ENCODE measurements at regions not wholly inside any gene's neighbourhood (a gene's known extent, or its start where the extent isn't known, plus 50 kb on each side); places are given as distances from the start of the nearest gene placed in this dataset.
"Not testable (repeated sequence)": the region's sequence is repeated elsewhere in the genome, so short reads cannot be mapped to it uniquely, and the experiment has no call there.

- Histone ChIP-seq H3K9ac (ENCODE audit: insufficient read length) (no peak overlapping the region), H3K9me3 (ENCODE audit: low read depth, low read length) (no peaks in the 10 kb centered on the region), H3K27ac (no peak overlapping the region), H3K36me3 (ENCODE audit: insufficient read depth, low read length) (no peaks in the 10 kb centered on the region), H3K4me3 (no peak overlapping the region)
- no peak for TF ChIP-seq POLR2AphosphoS5 (IDR thresholded peaks at IDR 0.05; ENCODE audit: borderline replicate concordance, low read depth, low read length)
- no peak for TF ChIP-seq FOXP2 (optimal IDR thresholded peaks at IDR 0.05; ENCODE audit: control extremely low read depth, extremely low read length, insufficient read depth)
- no peak for TF ChIP-seq EZH2 (IDR thresholded peaks at IDR 0.05)
- no peak for DNase-seq (ENCODE audit: low read depth, low spot score)
Observed at GRCh38 chr1:219060798-219061197, 112.9 kb upstream of the LYPLAL1 start.

DNA sequence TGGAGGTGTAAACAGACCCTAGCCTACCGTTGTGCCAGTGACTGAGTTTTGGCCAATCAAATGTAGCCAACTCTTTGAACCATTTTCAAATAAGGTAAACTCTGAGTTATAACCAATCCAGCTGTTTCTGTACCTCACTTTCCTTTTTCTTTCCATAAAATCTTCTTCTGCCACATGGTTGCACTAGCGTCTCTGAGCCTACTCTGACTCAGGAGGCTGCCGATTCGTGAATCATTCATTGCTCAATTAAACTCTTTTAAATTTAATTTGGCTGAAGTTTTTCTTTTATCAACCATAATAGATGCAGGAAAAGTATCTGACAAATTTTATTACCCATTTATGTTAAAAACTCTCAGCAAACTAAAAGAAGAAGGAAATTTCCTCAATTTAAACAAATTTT is 111.5 kb upstream of the LYPLAL1 start:
- H3K9ac ChIP-seq (ENCODE audit: insufficient read length) = no peak overlapping the region
- DNase-seq (ENCODE audit: low read depth, low spot score) = no peak
- H3K4me3 ChIP-seq = no peak overlapping the region
- no peak overlapping the region for H3K27ac ChIP-seq
- no peaks in the 10 kb centered on the region for H3K36me3 ChIP-seq (ENCODE audit: insufficient read depth, low read length)
- TF ChIP-seq EZH2 (IDR thresholded peaks at IDR 0.05) (no peak), FOXP2 (optimal IDR thresholded peaks at IDR 0.05; ENCODE audit: control extremely low read depth, extremely low read length, insufficient read depth) (no peak), POLR2AphosphoS5 (IDR thresholded peaks at IDR 0.05; ENCODE audit: borderline replicate concordance, low read depth, low read length) (no peak)
- no peaks in the 10 kb centered on the region for H3K9me3 ChIP-seq (ENCODE audit: low read depth, low read length)

DNA sequence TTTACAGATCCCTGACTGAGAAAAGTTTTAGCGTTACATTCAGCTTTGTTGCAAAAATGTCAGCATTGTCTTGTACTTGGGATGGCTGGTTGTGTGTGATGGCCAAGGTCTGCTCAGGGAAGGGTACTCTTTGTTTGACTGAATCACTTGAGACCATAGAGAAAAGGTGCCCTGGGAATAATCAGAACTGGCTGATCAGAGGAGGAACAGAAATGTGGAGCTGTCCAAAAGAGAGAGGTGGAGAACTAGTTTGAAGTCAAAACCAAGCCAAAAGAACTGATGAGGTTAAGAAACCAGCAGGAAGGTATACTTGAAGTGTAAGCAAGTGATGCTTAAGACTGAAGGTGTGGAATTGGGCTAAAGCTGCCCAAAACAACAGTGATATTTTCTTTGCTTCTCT is 107.6 kb upstream of the LYPLAL1 start:
- H3K27ac ChIP-seq = no peak overlapping the region
- H3K36me3 ChIP-seq (ENCODE audit: insufficient read depth, low read length) = no peaks in the 10 kb centered on the region
- H3K9me3 ChIP-seq (ENCODE audit: low read depth, low read length) = no peaks in the 10 kb centered on the region
- H3K9ac ChIP-seq (ENCODE audit: insufficient read length) = no peak overlapping the region
- TF ChIP-seq EZH2 (IDR thresholded peaks at IDR 0.05) (no peak), POLR2AphosphoS5 (IDR thresholded peaks at IDR 0.05; ENCODE audit: borderline replicate concordance, low read depth, low read length) (no peak), FOXP2 (optimal IDR thresholded peaks at IDR 0.05; ENCODE audit: control extremely low read depth, extremely low read length, insufficient read depth) (no peak)
- no peak for DNase-seq (ENCODE audit: low read depth, low spot score)
- no peak overlapping the region for H3K4me3 ChIP-seq

GRCh38 chr1:219066631-219067349 is 106.9 kb upstream of the LYPLAL1 start:
- H3K9ac ChIP-seq (ENCODE audit: insufficient read length) = no peak overlapping the region
- DNase-seq (ENCODE audit: low read depth, low spot score) = no peak
- no peak overlapping the region for H3K4me3 ChIP-seq
- no peaks in the 10 kb centered on the region for H3K9me3 ChIP-seq (ENCODE audit: low read depth, low read length)
- no peak overlapping the region for H3K27ac ChIP-seq
- H3K36me3 ChIP-seq (ENCODE audit: insufficient read depth, low read length) = no peaks in the 10 kb centered on the region
- TF ChIP-seq EZH2 (IDR thresholded peaks at IDR 0.05) (no peak), FOXP2 (optimal IDR thresholded peaks at IDR 0.05; ENCODE audit: control extremely low read depth, extremely low read length, insufficient read depth) (no peak), POLR2AphosphoS5 (IDR thresholded peaks at IDR 0.05; ENCODE audit: borderline replicate concordance, low read depth, low read length) (no peak)

DNA sequence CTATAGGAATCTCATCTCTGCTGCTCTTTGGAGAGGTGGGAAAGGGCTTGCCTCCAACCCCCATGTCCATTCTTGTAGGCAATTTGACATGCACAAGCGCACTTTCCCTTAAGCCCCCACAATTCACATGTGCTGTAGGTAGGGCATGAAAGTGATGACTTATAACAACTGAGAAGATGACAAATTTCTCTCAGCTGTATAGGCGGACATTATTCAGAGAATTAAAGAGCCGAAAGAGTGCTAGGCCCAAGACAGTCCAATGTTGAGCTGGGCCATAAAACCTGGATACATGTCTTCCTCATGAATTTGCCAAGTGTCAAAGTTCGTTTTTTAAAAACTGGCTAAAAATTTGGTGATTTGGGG is 106.3 kb upstream of the LYPLAL1 start:
- Histone ChIP-seq H3K9ac (ENCODE audit: insufficient read length) (no peak overlapping the region), H3K27ac (no peak overlapping the region), H3K9me3 (ENCODE audit: low read depth, low read length) (no peaks in the 10 kb centered on the region), H3K36me3 (ENCODE audit: insufficient read depth, low read length) (no peaks in the 10 kb centered on the region), H3K4me3 (no peak overlapping the region)
- DNase-seq (ENCODE audit: low read depth, low spot score) = no peak
- TF ChIP-seq EZH2 (IDR thresholded peaks at IDR 0.05) = no peak

- H3K4me3 ChIP-seq; H3K9ac ChIP-seq (ENCODE audit: insufficient read length); H3K27ac ChIP-seq; H3K36me3 ChIP-seq (ENCODE audit: insufficient read depth, low read length); DNase-seq (ENCODE audit: low read depth, low spot score); H3K9me3 ChIP-seq (ENCODE audit: low read depth, low read length): not testable (repeated sequence)
Observed at GRCh38 chr1:219070395-219070794, 103.3 kb upstream of the LYPLAL1 start.

GRCh38 chr1:219071209-219071608 is 102.5 kb upstream of the LYPLAL1 start:
- no peak overlapping the region for H3K4me3 ChIP-seq
- DNase-seq (ENCODE audit: low read depth, low spot score) = no peak
- no peak overlapping the region for H3K9ac ChIP-seq (ENCODE audit: insufficient read length)
- no peak for TF ChIP-seq FOXP2 (optimal IDR thresholded peaks at IDR 0.05; ENCODE audit: control extremely low read depth, extremely low read length, insufficient read depth)
- TF ChIP-seq POLR2AphosphoS5 (IDR thresholded peaks at IDR 0.05; ENCODE audit: borderline replicate concordance, low read depth, low read length) = no peak
- TF ChIP-seq EZH2 (IDR thresholded peaks at IDR 0.05) = no peak
- H3K36me3 ChIP-seq (ENCODE audit: insufficient read depth, low read length) = no peaks in the 10 kb centered on the region
- H3K27ac ChIP-seq = no peak overlapping the region
- no peaks in the 10 kb centered on the region for H3K9me3 ChIP-seq (ENCODE audit: low read depth, low read length)

DNA sequence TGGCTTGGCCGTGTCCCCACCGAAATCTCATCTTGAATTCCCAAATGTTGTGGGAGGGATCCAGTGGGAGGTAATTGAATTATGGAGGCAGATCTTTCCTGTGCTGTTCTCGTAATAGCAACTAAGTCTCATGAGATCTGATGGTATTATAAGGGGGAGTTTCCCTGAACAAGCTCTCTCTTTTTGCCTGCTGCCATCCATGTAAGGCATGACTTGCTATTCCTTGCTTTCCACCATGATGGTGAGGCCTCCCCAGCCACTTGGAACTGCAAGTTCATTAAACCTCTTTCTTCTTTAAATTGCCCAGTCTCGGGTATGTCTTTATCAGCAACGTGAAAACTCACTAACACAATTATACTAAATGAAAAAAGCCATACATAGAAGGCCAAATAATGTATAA is 101.3 kb upstream of the LYPLAL1 start:
- no peak for TF ChIP-seq FOXP2 (optimal IDR thresholded peaks at IDR 0.05; ENCODE audit: control extremely low read depth, extremely low read length, insufficient read depth)
- TF ChIP-seq POLR2AphosphoS5 (IDR thresholded peaks at IDR 0.05; ENCODE audit: borderline replicate concordance, low read depth, low read length) = no peak
- no peak for TF ChIP-seq EZH2 (IDR thresholded peaks at IDR 0.05)
- H3K27ac ChIP-seq = no peak overlapping the region
- DNase-seq (ENCODE audit: low read depth, low spot score) = no peak
- no peak overlapping the region for H3K4me3 ChIP-seq
- H3K9ac ChIP-seq (ENCODE audit: insufficient read length) = no peak overlapping the region
- H3K9me3 ChIP-seq (ENCODE audit: low read depth, low read length) = no peaks in the 10 kb centered on the region
- H3K36me3 ChIP-seq (ENCODE audit: insufficient read depth, low read length) = no peaks in the 10 kb centered on the region

DNA sequence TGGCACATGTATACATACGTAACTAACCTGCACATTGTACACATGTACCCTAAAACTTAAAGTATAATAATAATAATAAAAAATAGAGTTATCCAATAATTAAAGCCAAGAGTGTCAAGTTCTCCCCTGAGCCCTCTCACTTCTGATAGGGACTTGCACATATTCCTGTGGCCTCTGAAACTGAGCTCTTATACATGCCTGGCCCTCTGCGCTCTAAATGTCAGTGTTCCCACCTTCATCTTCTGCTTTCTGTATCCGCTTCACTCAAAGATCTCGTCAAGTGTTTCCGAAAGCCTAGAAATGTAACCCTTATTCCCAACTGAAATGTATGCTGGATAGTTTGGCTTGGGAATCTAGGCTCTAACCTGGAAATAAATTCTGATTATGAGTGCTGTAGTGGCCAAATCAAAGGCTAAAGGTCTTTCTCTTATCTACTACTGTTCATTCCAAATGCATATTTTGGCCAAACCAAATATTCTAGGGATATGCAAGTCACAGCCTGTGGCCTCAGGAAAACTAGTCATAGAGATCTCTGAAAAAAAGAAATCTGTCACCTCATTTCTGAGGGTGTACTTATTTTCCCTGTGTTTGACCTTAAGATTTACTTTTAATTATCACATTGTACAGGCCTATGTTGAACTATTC is 99.5 kb upstream of the LYPLAL1 start:
- DNase-seq (ENCODE audit: low read depth, low spot score) = no peak
- no peak overlapping the region for H3K9ac ChIP-seq (ENCODE audit: insufficient read length)
- no peaks in the 10 kb centered on the region for H3K9me3 ChIP-seq (ENCODE audit: low read depth, low read length)
- H3K36me3 ChIP-seq (ENCODE audit: insufficient read depth, low read length) = no peaks in the 10 kb centered on the region
- no peak overlapping the region for H3K27ac ChIP-seq
- no peak for TF ChIP-seq EZH2 (IDR thresholded peaks at IDR 0.05)
- TF ChIP-seq FOXP2 (optimal IDR thresholded peaks at IDR 0.05; ENCODE audit: control extremely low read depth, extremely low read length, insufficient read depth) = no peak
- TF ChIP-seq POLR2AphosphoS5 (IDR thresholded peaks at IDR 0.05; ENCODE audit: borderline replicate concordance, low read depth, low read length) = no peak
- no peak overlapping the region for H3K4me3 ChIP-seq
